ENCODE measurements at regions not wholly inside any gene's neighbourhood (a gene's known extent, or its start where the extent isn't known, plus 50 kb on each side); places are given as distances from the start of the nearest gene placed in this dataset.
"Not testable (repeated sequence)": the region's sequence is repeated elsewhere in the genome, so short reads cannot be mapped to it uniquely, and the experiment has no call there.

- DNase-seq (ENCODE audit: low spot score); in situ Hi-C loops (cut with MboI; ENCODE audit: low sequenced_read_pairs, unreplicated experiment): not testable (repeated sequence)
These were observed 70.2 kb downstream of the ZNF726 start for GRCh38 chr19:23984911-23985310.

GRCh38 chr19:23986623-23987022, 71.9 kb downstream of the ZNF726 start:
- TF ChIP-seq, protein P1, sequence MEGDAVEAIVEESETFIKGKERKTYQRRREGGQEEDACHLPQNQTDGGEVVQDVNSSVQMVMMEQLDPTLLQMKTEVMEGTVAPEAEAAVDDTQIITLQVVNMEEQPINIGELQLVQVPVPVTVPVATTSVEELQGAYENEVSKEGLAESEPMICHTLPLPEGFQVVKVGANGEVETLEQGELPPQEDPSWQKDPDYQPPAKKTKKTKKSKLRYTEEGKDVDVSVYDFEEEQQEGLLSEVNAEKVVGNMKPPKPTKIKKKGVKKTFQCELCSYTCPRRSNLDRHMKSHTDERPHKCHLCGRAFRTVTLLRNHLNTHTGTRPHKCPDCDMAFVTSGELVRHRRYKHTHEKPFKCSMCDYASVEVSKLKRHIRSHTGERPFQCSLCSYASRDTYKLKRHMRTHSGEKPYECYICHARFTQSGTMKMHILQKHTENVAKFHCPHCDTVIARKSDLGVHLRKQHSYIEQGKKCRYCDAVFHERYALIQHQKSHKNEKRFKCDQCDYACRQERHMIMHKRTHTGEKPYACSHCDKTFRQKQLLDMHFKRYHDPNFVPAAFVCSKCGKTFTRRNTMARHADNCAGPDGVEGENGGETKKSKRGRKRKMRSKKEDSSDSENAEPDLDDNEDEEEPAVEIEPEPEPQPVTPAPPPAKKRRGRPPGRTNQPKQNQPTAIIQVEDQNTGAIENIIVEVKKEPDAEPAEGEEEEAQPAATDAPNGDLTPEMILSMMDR (IDR thresholded peaks at IDR 0.05; ENCODE audit: borderline replicate concordance, control extremely low read depth, extremely low read depth, insufficient read depth, missing control alignments) = no peak
- DNase-seq (ENCODE audit: low spot score) = no peak
- in situ Hi-C loops (cut with MboI; ENCODE audit: low sequenced_read_pairs, unreplicated experiment) = no loop called here

- DNase-seq (ENCODE audit: low spot score) = no peak
- TF ChIP-seq, protein P1 (IDR thresholded peaks at IDR 0.05; ENCODE audit: borderline replicate concordance, control extremely low read depth, extremely low read depth, insufficient read depth, missing control alignments) = no peak
- in situ Hi-C loops (cut with MboI; ENCODE audit: low sequenced_read_pairs, unreplicated experiment) = no loop called here
These were observed 76.5 kb downstream of the ZNF726 start for GRCh38 chr19:23991170-23991569.

DNA sequence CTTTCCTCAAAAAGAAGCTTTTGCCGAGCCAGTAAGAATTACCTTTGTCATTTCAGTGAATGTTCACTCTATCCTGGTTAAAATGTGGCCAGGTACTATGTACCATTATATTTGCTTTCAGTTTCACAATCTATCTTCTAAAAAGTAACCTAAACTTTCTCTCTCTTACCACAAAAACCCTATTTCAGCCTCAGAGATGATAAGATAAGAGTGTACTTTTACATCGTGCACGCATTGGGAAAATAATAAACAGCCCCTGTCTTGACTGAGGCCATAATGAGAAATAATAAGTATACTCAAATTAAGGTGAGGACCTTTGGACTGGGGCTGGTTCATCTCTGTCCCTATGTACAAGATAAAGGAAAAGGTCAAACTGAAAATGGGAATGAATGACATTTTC, 77.7 kb downstream of the ZNF726 start:
- no peak for DNase-seq (ENCODE audit: low spot score)
- in situ Hi-C loops (cut with MboI; ENCODE audit: low sequenced_read_pairs, unreplicated experiment) = no loop called here
- TF ChIP-seq, protein P1 (IDR thresholded peaks at IDR 0.05; ENCODE audit: borderline replicate concordance, control extremely low read depth, extremely low read depth, insufficient read depth, missing control alignments) = no peak

DNA sequence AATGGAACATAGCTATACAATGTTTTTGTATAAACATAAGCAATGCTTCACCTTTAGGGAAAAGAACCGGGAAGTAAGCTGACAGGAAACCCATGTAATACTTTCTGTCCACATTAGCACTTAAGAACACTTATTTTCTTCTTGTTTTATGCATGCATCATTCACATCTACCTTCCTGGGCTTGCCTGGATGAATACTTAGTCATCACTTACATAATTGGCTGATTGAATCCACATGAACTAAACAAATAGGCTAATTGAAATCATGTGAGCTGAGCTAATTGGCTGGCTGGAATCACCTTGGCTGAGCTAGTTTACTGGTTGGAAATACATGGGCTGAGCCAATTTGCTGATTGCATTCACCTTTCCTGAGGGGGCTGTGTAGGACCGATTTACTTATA, 78.8 kb downstream of the ZNF726 start:
- TF ChIP-seq, protein P1 (IDR thresholded peaks at IDR 0.05; ENCODE audit: borderline replicate concordance, control extremely low read depth, extremely low read depth, insufficient read depth, missing control alignments) = no peak
- in situ Hi-C loops (cut with MboI; ENCODE audit: low sequenced_read_pairs, unreplicated experiment) = no loop called here
- no peak for DNase-seq (ENCODE audit: low spot score)

GRCh38 chr19:23996549-23996948, 81.9 kb downstream of the ZNF726 start:
- TF ChIP-seq, protein P1 (IDR thresholded peaks at IDR 0.05; ENCODE audit: borderline replicate concordance, control extremely low read depth, extremely low read depth, insufficient read depth, missing control alignments) = no peak
- in situ Hi-C loops (cut with MboI; ENCODE audit: low sequenced_read_pairs, unreplicated experiment) = no loop called here
- no peak for DNase-seq (ENCODE audit: low spot score)

- TF ChIP-seq, protein P1 (IDR thresholded peaks at IDR 0.05; ENCODE audit: borderline replicate concordance, control extremely low read depth, extremely low read depth, insufficient read depth, missing control alignments) = no peak
- DNase-seq (ENCODE audit: low spot score) = no peak
- in situ Hi-C loops (cut with MboI; ENCODE audit: low sequenced_read_pairs, unreplicated experiment) = no loop called here
These were observed 83.9 kb downstream of the ZNF726 start for GRCh38 chr19:23998568-23998967.

Data from GM13976 (cell line).